Superior temporal gyrus (tissue), 1 donor: ENCODE measurements at regions not wholly inside any gene's neighbourhood (a gene's known extent, or its start where the extent isn't known, plus 50 kb on each side); places are given as distances from the start of the nearest gene placed in this dataset.
"Not testable (repeated sequence)": the region's sequence is repeated elsewhere in the genome, so short reads cannot be mapped to it uniquely, and the experiment has no call there.

Experiments used
- DNase-seq: peaks from one replicate; pipeline ENCODE4 v3.0.0-alpha.2; 2016; ENCODE audit errors: extremely low spot score

DNA sequence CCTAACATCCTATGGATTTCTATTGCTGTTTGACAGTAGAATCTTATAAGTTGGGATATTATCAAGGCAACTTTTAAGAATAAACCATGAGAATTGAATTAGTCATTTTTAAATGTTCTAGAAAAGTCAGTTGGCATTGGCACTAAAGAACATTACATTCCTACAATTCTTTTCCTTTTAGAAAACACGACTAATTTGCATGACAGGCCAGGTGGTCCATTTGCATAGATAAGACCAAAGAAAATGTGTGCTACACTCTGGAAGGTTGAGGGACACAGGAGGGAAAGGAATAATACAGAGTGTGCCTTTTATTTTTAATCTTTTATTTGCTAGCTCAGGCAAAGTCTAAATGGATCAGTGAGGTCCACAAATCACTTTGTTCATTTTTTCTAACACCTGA is 962.3 kb downstream of the EPHA3 start:
- DNase-seq: no peak

DNA sequence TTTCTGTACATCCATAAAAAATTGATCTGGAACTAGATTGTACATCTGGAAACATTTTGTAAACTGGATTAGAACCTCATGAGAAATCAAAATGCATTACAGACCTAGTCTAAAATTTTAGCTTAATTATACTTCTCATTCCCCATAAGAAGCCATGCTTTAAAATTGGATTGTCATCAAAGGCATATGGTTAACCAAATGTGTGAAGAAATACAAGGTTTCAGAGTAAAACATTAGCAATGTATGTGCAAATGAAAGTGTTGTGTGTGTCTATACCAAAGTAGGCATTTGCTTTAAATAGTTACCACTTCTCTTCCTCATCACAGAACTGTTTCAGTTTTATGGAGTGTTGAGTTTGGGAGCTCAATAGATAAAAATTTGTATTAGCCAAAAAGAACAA is 968.7 kb downstream of the EPHA3 start:
- DNase-seq: no peak

DNA sequence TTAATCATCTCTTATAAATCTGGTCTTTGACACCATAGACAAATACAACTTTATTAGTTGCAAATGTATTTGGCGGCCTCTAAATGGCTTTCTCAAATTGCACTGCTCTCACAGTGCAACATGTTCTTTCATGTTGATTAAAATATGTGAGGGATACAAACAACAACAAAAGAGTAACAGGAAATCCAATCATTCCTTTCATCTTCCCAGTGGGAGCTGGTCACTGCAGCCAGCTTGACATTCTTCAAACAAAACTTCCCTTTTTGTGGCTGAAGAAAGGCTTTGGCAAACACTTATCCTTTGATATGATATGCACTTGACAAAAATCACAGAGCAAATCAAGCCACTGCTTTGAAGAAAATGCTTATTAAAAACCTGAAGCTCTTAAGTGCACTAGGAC is 973.6 kb downstream of the EPHA3 start:
- DNase-seq: no peak

DNA sequence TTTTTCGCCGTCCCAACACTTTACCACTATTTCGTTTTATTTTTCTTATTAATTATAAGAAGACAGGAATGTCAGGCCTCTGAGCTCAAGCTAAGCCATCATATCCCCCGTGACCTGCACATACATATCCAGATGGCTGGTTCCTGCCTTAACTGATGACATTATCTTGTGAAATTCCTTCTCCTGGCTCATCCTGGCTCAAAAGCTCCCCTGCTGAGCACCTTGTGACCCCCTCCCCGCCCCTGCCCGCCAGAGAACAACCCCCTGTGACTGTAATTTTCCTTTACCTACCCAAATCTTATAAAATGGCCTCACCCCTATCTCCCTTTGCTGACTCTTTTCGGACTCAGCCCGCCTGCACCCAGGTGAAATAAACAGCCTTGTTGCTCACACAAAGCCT is 978.9 kb downstream of the EPHA3 start:
- not testable (repeated sequence) for DNase-seq

DNA sequence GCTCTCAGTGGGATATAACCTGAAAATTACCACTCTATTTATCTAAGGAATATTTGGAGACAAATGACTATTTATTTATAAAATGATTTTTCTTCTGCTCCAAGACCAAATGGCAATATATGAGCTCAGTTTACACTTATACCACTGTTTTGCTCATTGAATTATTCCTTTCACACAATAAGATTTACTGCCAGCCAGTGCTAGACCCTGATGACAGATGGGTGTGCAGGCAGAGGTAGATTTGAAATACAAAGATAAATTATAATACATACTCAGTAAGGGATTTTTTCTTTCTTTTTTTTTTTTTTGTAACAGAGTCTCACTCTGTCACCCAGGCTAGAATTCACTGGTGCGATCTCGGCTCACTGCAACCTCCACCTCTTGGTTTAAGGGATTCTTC is 980.3 kb downstream of the EPHA3 start:
- no peak for DNase-seq

DNA sequence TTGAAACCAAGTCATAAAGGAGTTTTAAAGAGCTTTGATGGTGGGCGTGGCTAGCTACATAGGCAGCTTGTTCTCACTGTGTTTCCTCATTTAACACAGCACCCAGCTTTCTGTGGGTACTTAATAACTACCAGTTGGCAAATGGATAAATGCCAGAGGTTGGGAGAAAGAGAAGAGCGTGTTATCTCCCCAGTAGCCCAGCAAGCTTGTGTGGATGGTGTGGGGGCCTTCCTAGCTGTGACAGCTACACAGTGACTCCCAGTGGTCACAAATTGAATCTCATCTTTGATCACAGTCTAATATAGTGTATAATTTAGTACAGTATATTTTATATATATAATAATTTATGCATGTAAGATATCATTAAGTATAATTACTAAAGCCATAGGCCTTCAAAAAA is 984.1 kb downstream of the EPHA3 start:
- DNase-seq: peak; percentile 74

DNA sequence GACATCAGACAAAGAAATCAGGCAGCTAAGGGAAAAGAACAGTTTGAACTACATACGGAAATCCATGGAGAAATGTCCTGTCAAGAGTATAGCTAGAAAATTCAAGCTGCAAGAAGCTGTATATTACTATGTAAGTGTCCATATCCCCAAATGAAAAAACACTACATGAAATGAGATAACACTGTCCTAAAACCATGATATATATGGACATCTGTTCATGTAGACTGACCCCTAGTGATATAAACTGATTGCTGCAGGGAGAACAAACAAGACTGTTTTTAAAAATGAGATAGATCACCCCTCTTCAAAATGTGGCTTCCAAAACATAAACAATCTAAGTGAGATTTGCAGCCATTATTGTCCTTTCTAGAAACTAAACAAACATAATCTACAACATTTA is 985.6 kb downstream of the EPHA3 start:
- DNase-seq: peak; percentile 51

DNA sequence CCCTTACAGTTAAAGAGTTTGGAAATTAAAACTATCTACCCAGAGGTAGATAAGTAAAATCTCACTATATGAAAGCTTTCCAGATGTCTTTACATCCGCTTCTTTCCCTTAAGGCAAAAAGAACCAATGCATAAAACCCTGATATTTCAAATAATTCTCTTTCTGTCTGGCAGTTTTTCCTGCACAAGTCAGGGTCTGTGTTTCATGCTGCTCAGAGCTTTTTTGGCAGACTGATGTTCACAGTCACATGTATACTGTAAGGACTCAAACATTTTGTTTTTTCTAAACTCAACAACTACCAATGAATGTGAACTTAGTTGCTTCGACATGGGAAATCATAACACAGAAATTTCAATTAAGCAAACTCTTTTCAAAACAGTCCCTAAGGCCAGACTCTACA is 988.4 kb downstream of the EPHA3 start:
- no peak for DNase-seq

DNA sequence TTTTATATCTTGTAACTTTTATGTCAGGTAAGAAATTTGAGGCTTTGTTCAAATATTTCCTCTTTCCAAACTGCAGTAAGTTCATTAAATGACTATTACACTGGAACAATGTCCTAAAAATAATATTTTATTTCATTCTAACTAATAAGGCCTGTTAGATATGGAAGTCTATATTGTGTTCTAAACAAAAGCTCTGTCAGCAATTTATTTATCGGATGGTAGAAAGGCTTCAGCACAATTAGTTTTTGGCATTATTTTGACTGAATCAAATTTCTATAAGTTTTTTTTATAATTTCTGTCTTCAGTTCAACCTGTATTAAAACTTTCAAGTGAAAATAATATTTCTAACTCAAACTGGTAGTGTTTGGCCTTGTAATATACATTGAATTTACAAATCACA is 992.1 kb downstream of the EPHA3 start:
- no peak for DNase-seq

DNA sequence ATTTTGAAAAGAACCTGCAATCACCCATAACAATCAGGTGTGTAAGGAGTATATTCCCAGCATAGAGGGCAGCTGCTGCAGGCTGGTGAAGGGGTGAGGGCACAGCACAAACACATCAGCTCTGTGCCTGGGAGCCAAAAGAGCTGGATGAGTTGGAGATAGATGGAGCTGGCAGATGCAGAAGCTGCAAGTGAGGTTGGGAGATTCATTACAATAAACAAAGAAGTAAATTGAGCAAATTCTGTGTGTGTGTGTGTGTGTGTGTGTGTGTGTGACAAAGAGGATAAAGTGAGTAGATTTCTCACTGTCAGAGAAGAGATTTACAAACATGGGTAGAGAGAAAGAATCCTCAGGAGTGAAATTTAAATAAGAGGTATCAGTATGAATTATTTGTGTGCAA is 994.7 kb downstream of the EPHA3 start:
- no peak for DNase-seq

DNA sequence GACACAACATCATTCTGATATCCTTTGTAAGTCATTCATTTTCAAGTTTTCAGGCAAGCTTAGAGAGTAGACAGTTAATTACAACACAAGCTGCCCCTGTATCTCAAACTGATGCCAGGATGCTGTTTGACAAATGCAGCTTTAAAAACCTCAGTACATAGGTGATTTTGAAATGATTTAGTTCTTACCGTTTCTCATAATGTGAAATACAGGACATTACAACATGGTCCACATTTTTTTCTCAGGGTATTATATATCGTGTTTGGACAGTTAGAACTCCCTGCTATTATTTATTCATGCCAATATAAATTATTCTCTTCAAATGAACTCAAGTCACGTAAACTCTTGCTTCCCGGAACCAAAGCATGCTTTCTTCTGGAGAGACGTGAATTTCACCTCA is 1013.9 kb downstream of the EPHA3 start:
- no peak for DNase-seq

DNA sequence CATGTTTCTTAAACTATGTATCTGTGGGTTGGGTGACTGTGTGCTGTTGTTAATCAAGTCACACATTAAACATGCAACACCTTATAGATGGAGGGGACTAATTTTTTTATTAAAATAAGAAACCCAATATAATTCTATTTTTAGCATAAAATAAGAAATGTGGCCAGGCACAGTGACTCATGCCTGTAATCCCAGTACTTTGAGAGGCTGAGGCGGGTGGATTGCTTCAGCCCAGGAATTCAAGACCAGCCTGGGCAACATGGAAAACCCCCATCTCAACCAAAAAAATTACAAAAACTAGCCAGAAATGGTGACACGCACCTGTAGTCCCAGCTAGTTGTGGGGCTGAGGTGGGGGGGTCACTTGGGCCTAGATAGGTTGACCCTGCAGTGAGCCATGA is 1021.0 kb downstream of the EPHA3 start:
- DNase-seq: no peak

DNA sequence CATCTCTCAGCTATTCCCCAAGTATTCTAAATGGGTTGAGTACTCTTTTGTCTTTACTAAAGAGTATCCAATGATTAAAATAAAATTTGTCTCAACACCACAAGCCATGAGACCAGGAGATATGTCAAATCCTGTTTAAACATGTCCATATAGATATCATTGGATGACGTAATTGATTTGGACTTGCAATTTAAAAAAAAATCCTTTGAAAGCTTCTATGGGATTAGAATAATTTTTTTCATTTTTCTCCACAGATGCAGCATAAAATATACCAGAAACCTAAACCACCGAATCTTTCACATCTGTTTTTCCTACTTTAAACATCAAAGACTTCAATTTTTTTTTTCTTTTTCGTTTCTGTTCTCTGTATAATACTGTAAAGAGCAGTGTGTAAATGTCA is 1022.3 kb downstream of the EPHA3 start:
- no peak for DNase-seq

DNA sequence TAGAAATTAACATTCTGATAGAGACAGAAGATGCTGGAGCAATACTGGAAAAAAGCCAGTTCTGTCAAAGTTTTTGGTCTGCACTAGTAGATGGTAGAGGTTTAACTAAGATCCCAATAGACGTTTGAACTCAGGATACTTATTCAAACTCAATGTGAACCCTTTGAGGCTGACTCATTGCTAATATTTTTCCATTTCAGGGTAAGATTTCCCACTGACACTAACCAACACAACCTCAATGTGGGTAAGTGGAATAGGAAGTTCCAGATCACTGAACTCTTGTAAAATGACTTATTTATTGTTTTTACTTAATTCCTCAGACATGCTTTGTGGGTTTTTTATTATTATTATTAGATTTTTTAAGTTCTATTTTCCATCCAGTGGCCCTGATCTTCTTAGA is 1024.8 kb downstream of the EPHA3 start:
- DNase-seq: no peak

DNA sequence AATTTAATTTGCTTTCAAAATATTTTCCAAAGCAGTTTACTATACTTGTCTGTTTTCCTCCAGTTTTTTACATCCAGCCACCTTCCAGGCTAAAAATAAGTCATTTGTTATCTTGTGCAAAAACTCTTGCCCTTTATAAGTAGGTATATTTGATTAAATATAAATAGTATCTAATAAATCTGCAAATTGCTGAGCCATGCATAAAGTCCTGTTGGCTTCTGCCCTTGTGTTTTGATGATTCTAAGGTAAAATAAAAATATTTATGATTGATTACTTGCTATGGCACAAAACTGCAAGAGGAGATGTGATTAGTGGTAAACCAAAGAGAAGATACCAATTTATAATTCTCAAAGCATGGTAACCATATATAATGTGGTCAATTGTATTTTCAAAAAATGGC is 1026.7 kb downstream of the EPHA3 start:
- no peak for DNase-seq

DNA sequence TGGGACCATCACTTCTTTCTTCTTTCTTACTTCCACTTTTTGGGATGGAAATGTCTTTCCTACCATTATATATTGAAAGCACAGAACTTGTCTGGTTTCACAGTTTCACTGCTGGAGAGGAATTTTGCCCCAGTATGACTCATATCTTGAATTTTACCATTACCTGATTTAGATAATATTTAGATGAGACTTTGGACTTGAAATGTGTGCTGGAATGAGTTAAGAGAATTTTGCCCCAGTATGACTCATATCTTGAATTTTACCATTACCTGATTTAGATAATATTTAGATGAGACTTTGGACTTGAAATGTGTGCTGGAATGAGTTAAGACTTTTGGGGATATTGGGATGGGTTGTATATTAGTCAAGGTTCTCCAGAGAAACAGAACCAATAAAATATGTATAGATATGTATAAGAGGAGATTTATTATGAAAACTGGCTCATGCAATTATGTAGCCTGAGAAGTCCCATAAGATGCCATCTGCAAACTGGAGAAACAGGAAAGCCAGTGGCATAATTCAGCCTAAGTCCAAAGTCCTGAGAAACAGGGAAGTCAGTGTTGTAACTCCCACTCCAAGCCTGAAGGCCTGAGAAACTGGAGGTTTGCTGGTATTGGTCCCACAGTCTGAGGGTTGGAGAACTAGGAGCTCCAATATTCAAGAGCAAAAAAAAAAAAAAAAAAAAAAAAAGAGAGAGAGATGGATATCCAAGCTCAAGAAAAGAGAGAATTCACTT is 1029.2 kb downstream of the EPHA3 start:
- DNase-seq: no peak

DNA sequence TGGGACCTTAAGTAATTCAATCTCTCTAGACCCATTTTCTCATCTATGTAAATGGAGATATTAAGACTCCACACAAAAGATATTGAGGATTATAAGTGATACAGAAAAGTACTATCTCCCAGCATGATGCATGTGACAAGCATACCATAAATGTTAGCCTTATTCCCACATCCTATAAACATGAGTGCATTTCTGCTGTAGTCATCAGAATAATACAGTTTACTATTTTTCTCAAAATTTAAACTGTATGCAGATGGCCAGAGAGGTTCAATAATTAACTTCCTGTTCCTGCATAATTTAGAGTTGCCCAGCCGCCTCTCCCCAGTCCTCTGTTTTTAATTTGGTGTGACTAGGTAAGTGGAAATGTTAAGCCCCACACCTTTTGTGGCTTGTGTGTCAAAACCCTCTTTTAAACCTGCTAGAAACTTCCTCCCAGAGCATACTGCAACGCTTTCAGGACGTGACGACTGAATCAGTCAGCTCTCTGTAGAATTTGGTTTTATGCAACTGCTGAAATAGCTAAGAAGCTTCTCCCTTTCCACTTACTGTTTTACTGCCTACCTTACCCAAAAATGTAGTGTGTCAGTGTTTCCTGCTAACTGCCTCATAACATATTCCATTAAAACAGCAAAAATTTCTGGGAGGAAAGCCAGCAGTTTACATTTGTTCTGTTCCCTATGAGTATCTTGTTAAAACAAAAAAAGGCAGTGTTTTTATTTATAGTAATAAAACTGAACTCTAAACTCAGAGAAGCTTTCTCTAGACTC is 1037.9 kb downstream of the EPHA3 start:
- DNase-seq: peak; percentile 40

DNA sequence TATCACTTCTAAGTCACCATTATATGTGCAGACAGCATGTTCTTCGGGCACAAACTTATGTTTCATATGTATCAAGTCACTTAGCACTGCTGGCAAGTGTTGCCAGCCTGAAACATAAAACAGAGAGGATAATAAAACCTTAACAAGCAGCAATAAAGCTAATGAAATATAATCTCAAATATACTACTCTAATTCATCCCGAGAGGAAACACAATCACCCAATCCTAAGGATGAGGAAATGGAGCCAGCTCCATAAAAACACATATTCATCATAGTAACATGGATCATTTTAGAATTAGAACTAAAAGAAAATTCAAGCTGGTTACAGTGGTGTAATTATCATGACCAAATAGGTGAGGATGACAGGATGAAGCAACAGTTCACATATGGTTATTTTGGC is 1072.7 kb downstream of the EPHA3 start:
- DNase-seq: no peak

DNA sequence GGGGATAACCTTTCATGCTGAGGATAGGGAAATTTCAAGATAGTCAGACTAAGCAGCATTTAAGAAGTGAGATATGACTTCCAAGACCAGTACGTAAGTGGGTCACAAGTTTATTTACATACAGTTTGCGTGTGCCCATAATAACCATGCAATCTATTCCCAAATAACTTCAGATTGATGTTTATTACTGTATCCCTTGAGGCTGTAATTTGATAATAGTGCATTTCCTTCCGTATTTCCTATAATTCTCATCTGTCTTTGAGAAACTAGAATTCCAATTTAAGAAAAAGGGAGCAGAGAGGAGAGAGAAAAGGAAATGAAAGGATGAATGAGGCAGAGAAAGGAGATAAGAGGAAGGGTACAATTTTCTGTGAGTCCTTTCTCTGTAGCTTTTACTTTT is 1073.1 kb downstream of the EPHA3 start:
- no peak for DNase-seq

DNA sequence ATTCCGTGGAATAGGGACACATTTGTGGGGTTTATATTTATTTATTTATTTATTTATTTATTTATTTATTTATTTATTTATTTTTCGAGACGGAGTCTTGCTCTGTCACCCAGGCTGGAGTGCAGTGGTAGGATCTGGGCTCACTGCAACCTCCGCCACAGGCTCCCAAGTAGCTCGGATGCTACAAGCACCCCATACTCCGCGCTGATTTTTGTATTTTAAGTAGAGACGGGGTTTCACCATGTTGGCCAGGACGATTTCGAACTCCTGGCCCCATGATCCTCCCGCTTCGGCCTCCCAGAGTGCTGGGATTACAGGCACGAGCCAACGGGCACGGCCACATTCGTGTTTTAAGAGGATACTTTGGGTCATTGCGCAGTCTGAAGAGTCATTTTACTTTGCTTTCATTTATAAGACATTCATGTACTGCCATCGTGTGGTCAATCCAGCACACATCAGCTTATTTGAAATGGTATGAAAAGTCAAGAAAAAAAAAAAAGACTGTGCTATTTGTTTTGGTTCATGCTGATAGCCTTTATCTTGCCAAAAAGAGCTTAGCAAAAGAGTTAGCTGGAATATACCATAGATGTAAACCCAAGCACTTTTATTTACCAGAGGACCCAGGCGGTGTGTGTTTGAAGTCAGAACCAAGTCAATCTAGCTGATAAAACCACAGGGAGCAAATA is 1075.0 kb downstream of the EPHA3 start:
- peak; percentile 52 for DNase-seq

DNA sequence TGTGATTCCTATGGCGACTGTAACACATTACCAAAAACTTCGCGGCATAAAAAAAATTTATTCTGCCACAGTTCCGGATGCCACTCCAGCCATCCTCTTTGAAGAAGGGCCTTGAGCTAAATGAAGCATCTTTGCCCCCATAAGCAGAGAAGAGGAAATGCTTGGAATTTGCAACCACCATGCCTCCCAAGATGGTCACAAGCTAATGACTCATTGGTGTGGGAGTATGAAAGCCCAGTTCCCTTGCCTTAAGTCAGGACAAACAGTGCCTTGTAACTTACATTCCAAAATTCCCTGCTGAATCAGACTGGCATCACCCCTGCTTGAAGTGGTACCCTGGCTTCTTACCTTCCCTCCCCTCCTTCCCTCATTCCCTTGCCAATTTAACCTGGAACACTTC is 1077.4 kb downstream of the EPHA3 start:
- peak; percentile 20 for DNase-seq

DNA sequence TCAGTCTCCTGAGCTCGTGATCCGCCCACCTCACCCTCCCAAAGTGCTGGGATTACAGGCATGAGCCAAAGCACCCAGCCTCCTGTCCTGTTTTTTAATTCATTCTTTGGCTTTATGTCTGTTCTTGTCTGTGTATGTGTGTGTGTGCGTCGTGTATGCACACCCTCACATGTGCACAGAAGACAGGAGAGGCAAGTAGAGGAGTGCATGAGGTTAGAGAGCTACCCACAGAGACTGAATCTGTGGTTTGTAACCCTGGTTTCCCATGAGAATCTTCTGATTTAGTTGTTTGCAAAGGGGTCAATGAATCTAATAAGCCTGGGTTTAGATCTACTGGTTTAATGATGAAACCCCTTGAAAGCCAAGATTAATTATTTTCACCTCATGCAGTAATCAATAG is 1090.0 kb downstream of the EPHA3 start:
- not testable (repeated sequence) for DNase-seq

DNA sequence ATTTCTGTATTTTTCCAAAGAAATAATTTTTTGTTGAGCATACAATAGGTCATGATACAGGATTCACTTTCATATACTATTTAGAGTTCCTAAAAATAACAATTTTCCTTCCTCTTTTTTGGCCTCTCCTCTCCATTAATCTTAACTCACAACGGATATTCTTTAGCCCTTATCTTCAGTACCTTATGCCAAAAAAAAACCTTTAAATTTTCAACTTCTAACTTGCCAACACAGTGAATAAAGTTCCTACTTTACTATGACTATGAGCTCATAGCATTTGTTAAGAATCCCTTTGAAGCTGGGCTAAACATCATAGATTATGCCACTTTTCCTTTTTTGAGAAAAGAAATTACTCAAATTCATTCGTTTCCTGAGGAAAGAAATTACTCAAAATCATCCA is 1095.5 kb downstream of the EPHA3 start:
- not testable (repeated sequence) for DNase-seq
